GM12892 (cell line): ENCODE measurements at regions not wholly inside any gene's neighbourhood (a gene's known extent, or its start where the extent isn't known, plus 50 kb on each side); places are given as distances from the start of the nearest gene placed in this dataset.

Experiments
- POLR2A ChIP-seq: IDR thresholded peaks from 2 replicates; pipeline ENCODE4 v1.6.1; 2011; ENCODE audit warnings: low read depth, low read length, control low read depth
- POLR2AphosphoS5 ChIP-seq: IDR thresholded peaks from 2 replicates; pipeline ENCODE4 v1.6.1; 2011; ENCODE audit warnings: low read depth, low read length, control low read depth
- TAF1 ChIP-seq: IDR thresholded peaks from 2 replicates; pipeline ENCODE4 v1.6.1; 2011; ENCODE audit warnings: low read depth, mild to moderate bottlenecking, control low read depth, low read length, borderline replicate concordance

- TF ChIP-seq POLR2AphosphoS5 (no peak), TAF1 (no peak), POLR2A (no peak)
These were observed 428.0 kb downstream of the ACTL7B start for GRCh38 chr9:108427751-108428150.
